Erythroblast (primary cell): ENCODE measurements at regions not wholly inside any gene's neighbourhood (a gene's known extent, or its start where the extent isn't known, plus 50 kb on each side); places are given as distances from the start of the nearest gene placed in this dataset.

Source experiments
- GATA1 ChIP-seq: IDR thresholded peaks from 2 replicates; pipeline ENCODE4 v1.6.1; 2011; ENCODE audit warnings: low read depth, mild to moderate bottlenecking, control low read depth, low read length, moderate library complexity
- POLR2A ChIP-seq: IDR thresholded peaks from 2 replicates; pipeline ENCODE4 v1.6.1; 2011; ENCODE audit warnings: mild to moderate bottlenecking, low read length

DNA sequence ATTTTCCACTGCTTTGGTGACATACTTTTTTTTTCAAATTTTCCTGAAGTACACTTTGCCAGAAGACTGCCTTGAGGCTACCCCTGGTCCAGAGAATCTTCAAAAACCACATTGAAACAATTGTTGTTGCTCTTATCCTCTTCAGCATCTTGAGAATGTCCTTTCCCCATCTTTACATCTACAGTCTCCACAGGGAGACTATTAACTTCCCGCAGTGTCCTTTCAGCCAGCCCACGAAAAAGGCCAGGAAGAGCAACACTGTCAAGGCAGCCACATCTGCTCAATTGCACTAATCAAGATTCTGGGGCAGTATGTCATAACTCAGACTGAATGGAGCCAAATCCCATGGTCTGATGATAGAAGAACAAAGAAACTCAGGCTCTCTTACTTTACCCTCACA is 148.3 kb downstream of the ENC1 start:
- TF ChIP-seq POLR2A (no peak), GATA1 (no peak)
